Forelimb muscle (tissue), 1 donor: ENCODE measurements at regions not wholly inside any gene's neighbourhood (a gene's known extent, or its start where the extent isn't known, plus 50 kb on each side); places are given as distances from the start of the nearest gene placed in this dataset.
"Not testable (repeated sequence)": the region's sequence is repeated elsewhere in the genome, so short reads cannot be mapped to it uniquely, and the experiment has no call there.

Experiments
- DNase-seq: peaks from one replicate; pipeline ENCODE4 v3.0.0-alpha.2; 2013; ENCODE audit warnings: low read depth

GRCh38 chr16:16561532-16561931 lies 182.6 kb downstream of the NPIPA7 start:
- DNase-seq = not testable (repeated sequence)

GRCh38 chr16:16563962-16564361 lies 185.0 kb downstream of the NPIPA7 start:
- not testable (repeated sequence) for DNase-seq

DNA sequence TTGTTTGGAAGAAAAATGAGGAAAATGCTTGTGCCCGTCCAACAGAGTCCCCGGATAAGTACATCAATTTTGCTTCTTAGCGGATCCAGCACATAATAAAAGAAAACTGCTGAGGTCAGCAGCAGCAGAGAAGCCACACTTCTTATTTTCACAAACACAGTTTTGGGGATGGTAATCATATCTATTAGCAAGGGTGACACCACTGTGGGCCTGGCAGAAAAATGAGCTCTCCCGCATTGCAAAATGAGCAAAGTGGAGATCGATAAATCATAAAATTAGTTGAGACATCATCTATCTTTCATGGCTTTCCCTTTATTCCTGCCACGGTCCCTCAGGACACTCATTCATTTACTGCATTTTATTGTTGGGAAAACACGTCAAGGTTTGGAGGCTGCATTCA lies 186.4 kb downstream of the NPIPA7 start:
- DNase-seq = not testable (repeated sequence)

DNA sequence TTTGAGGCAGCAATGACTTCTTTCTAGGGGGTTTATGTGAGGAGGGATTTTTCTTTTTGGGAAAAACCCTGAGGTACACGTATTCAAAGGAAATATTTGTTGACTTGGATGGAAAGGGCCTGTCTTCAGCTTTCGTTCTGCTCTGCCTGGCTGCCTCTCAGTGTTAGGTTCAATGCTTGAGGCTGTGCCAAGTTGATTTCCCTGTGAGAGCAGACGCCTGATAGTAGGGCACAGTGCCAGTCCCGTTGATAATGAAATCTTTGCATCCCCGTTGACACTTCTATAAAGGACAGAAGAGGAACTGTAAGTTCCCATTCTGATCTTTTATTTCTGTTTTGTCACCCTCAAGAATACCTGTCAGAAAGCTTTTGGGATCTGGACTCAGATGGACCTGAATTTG lies 191.1 kb downstream of the NPIPA7 start:
- DNase-seq = not testable (repeated sequence)

- not testable (repeated sequence) for DNase-seq
Measured at GRCh38 chr16:16570874-16571273, 191.9 kb downstream of the NPIPA7 start.

DNA sequence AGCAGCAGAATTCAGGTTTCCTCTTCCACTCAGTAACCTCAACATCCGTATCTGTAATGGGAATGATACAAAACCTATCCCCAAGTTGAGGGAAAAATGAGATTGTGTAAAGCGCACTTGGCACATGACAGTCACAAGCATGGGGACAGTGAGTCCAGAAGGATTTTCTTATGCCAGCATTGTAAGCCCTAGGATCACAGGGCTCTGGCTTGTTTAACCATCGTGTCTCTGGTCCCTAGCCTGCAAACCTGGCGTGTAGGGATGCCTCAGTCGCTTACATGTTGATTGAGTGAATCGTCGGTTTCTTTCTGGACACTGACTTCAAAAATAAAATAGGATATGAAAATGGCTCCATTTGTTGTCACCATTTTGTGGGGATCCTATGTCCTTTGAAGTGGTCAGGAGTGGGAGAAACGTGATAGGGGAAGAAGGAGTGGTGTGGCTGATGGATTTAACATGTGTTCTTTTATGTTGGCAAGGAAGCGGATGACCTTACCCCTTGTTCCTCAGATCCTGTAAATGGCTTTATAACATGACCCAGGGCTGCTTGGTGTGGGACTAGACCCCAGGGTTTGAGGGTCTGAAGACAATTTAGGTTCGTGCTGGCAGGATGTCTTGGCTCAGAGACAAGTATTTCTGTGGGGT lies 193.3 kb downstream of the NPIPA7 start:
- not testable (repeated sequence) for DNase-seq

- not testable (repeated sequence) for DNase-seq
Measured at GRCh38 chr16:16577062-16577461, 198.1 kb downstream of the NPIPA7 start.

DNA sequence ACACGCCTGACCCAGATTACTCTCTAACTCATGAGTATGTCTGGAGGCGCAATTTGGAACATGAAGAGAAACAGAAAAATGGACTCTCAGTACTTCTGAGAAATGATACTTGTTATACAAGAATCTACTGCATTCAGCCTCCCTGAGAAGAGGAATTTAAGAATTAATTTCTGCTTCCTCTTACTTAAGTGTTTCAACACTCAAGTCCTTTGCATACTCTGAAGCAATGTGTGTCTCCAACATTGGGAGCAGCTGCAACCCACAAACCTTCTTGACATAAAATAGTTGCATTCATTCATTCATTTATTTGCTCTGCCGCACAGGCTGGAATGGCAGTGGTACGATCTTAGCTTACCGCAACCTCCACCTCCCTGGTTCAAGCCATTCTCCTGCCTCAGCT lies 199.8 kb downstream of the NPIPA7 start:
- no peak for DNase-seq

DNA sequence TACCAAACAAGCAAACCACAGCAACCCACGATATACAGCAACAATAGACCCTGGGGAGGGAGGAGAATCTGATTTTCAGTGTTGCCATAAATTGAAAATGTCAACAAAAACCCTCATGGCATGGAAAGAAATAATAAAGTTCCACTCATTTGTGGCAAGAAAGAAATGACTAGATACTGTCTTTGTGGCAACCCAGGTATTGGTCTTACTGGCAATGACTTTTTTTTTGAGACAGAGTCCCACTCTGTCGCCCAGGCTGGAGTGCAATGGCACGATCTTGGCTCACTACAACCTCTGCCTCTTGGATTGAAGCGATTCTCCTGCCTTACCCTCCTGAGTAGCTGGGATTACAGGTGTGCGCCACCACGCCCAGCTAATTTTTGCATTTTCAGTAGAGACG lies 204.0 kb downstream of the NPIPA7 start:
- not testable (repeated sequence) for DNase-seq

DNA sequence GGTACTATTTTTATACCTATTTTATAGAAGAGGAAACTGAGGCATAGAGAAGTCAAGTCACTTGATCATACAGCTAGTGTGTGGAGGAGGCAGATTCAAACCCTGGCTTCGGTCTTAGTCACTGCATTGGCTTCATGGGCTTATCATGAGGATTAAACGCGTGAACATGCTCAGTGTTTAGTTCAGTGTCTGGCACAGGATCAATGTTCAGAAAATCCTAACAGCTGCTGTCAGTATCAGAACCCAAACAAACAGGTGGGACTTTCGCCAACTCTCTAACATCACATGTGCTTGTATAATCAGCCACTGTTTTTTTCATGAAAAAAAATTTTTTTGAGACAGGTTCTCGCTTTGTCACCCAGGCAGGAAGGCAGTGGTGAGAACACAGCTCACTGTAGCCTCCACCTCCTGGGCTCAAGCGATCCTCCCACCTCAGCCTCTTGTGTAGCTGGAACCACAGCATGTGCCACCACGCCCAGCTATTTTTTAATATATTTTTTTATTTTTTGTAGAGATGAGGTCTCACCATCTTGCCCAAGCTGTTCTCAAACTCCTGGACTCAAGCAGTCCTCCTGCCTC lies 207.2 kb downstream of the NPIPA7 start:
- not testable (repeated sequence) for DNase-seq

- not testable (repeated sequence) for DNase-seq
Measured at GRCh38 chr16:16586969-16587368, 208.0 kb downstream of the NPIPA7 start.

DNA sequence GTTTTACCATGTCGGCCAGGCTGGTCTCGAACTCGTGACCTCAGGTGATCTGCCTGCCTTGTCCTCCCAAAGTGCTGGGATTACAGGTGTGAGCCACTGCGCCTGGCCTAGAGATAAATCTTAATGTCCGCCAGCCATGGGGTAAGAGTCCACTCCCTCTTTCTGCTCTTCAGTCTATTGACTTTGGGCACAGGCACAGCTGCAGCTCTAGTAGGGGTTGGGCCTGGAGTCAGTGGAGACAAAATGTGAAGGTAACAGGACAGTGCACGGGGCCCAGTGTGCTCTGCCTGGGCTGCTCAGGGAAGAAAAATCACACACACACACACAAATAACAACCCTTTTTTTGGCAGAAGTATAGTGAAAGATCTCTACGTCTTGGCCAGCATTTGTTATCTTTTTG lies 209.5 kb downstream of the NPIPA7 start:
- not testable (repeated sequence) for DNase-seq

DNA sequence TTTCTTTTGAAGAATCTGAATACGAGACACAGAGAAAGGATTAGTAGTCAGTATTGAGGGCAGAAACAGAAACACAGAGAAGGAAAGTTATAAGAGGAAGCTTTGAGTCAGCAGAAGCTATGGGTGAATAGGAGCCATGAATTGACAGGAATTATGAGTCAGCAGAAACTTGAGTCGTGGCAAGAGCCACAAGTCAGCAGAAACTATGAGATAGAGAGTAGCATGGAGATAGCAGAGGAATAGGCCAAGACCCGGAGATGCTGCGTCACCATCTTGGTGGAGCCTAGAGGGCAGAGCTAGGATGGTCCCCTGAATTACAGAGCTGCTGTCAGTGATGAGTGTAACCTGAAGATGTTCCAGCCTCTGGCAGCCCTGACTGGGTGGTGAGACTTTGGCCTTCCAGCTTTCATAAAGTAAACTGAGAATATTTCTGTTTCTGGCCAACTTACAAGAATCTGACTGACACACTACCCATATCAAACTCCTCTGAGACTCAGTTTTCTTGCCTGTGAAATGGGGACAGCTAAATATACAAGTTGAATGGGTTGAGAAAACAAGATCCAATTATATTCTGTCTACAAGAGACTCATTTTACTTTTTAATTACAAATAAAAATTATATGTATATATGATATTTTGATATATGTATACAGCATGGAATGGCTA lies 211.8 kb downstream of the NPIPA7 start:
- DNase-seq = not testable (repeated sequence)

DNA sequence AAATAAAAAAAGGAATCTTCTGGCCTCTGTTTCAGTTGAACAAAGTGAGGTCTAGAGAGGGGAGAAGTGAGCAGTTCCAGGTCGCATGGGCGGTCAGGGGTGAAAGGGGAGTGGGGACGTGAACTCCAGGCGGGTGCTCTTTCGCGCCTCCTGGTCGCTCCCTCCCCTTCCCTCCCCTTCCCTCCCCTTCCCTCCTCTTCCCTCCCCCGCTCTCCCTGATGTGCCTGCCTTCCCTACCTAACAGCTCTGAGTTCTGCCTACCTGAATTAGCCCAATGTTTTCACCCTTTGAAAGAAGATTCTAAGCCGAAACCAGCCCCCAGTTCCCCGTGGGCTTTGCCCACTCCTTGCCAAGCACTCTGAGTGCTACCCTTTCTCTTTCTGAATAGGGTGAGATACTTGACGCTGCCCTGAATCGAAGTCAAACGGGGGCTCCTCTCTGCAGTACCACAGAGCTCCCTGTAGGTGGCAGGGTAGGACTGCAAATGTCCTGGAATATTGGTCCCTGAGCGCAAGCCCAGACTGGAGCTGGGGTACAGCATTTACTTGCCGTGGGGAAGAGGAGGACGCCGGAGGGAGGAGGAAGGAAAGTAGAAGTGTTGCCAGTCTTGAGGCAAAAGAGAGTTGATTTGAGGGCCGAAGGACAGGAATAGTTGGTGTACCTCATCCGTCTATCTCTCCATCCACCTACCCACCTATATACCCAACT lies 214.4 kb downstream of the NPIPA7 start:
- not testable (repeated sequence) for DNase-seq

DNA sequence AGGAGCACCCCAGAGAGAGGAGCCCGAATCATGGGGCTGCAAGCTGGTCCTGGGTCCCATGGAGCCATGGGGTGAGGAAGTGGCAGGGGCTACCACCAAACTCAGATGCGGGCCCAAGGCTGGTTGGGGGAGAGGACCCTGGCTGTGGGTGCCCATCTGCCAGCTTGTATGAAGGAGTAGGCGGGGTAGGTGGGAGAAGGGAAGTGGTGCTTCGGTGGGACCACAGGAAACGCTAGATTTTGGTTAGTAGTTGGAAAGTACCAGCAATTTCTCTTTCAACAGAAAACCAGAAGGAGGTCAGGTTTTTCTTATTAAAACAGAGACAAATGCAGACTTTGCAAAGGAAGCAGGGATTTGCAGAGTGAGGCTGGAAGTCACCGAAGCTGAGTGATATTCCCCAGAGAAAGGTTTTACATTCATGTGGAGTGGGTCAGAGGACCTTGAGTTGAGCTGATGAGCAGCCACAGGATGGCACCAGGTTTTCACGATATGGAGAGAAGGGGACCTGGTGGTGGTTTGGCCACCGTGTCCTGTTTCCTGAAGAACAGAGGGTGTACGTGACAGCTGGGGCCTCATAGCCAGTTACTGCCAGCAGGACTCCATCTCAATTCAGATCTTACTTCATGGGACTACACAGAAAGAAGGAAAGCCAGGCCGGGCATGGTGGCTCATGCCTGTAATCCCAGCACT lies 216.2 kb downstream of the NPIPA7 start:
- not testable (repeated sequence) for DNase-seq

DNA sequence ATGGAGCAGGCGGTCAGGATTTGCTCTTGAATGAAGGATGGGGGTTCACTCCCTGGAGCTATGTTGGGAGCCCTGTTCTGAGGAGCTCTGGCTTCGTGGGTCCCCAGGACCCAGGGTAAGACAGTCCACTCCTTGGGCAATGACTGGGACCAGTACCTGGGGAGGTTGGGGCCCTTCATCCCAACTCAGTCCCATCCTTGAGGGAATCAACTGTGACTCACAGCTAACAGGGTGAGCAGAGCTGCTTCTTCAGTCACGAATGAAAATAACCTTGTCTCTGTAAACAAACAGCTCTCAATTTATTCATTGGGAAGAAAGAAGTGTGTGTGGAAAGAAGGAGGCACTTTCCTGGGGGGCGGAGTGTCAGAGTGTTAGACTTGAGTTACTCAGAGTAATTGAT lies 222.3 kb downstream of the NPIPA7 start:
- DNase-seq = not testable (repeated sequence)

DNA sequence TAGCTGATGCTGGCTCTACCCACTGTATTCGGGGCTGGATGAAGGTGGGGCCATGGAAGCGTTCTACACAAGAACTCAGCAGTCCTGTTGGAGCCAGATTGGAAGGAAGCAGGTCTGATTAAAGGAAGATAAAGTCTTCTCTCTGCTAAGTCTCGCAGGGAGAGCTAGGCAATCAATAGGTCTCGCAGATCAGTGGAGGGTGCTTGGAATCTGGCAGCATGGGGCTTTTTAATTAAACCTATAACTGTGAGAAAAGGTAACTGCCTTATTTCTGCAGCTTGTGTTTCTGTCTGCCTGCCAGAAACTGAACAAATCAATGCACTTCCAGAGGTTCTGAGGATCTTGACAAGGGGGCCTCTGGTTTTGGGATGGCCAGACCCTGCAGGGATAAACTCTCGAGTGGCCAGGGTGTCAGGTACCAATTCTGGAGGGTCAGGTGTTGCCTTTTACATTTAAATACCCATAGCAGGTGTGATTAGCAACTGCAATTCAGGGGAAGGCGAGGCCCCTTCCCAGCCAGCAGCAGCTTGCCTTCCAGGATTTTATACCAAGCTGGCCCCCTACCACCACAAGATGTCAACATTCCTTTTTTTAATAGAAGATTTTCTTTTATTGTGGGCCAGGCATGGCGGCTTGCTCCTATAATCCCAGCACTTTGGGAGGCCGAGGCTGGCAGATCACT lies 228.6 kb downstream of the NPIPA7 start:
- DNase-seq = not testable (repeated sequence)

DNA sequence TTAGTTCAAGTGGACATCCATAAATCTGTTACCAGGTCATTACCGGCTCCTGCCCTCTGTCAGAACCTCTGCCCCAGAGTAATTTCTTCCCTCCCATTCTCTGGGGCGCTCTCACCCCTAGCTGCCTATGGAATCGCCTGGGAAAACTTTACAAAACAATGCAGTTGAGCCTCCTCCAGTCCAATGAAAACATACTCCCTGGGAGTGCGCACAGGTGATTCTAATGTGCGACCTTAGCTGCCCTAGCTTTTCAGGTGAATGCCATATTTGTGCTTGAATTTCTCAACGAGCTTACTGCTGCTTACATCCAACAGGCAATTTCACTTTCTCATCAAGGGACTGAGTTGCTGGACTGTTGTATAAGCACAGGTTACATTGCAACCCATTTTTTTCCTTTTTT lies 230.7 kb downstream of the NPIPA7 start:
- DNase-seq = not testable (repeated sequence)

- DNase-seq = not testable (repeated sequence)
Measured at GRCh38 chr16:16610389-16610967, 231.5 kb downstream of the NPIPA7 start.

DNA sequence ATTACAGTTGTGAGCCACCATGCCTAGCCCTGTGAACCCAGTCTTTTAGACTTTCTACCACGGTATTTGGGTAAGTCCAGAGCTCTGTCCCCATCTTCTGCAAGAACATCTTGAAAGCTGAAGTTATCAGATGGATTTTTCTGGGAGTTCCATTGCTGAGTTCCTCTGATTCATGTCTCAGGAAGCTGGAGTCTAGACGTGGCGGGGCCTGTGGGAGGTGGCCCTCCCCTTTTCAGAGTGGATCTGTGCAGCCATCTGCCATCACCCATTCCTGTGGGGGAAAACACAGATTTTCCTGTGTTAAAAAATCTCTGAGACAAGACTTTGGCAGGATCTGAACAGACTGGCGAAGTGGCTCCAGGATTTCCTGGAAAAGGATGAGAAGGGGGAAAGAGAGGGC lies 234.3 kb downstream of the NPIPA7 start:
- DNase-seq = not testable (repeated sequence)

- not testable (repeated sequence) for DNase-seq
Measured at GRCh38 chr16:16614484-16614883, 235.5 kb downstream of the NPIPA7 start.
